Mesothelial cell of epicardium (in vitro differentiated cells): ENCODE measurements at regions not wholly inside any gene's neighbourhood (a gene's known extent, or its start where the extent isn't known, plus 50 kb on each side); places are given as distances from the start of the nearest gene placed in this dataset.

Experiments used
- DNase-seq, 2 experiments: peaks; one replicate each; pipeline ENCODE4 v3.0.0; 2021; ENCODE audit warnings: low spot score in 2 of 2; ENCODE audit not compliant: unreplicated experiment in 2 of 2
- H3K27ac Mint-ChIP-seq: 2 replicates; pipeline ENCODE4 v1.8.0; 2021; ENCODE audit warnings: mixed read lengths
- H3K27me3 Mint-ChIP-seq: 2 replicates; pipeline ENCODE4 v1.8.0; 2021; ENCODE audit warnings: low read depth, mixed read lengths
- H3K36me3 Mint-ChIP-seq: 2 replicates; pipeline ENCODE4 v1.8.0; 2021; ENCODE audit warnings: mixed read lengths
- H3K4me1 Mint-ChIP-seq: 2 replicates; pipeline ENCODE4 v1.8.0; 2021; ENCODE audit warnings: mixed read lengths
- H3K4me3 Mint-ChIP-seq: 2 replicates; pipeline ENCODE4 v1.8.0; 2021; ENCODE audit warnings: mild to moderate bottlenecking, moderate library complexity, mixed read lengths
- H3K9me3 Mint-ChIP-seq: 2 replicates; pipeline ENCODE4 v1.8.0; 2021; ENCODE audit warnings: mixed read lengths
- TF ChIP-seq, protein P1 (sequence below): fragments of 200-600 bp; sonication (generic); IDR thresholded peaks from one replicate; pipeline ENCODE4 v1.5.0; 2021; ENCODE audit warnings: antibody characterized with exemption; ENCODE audit not compliant: unreplicated experiment

DNA sequence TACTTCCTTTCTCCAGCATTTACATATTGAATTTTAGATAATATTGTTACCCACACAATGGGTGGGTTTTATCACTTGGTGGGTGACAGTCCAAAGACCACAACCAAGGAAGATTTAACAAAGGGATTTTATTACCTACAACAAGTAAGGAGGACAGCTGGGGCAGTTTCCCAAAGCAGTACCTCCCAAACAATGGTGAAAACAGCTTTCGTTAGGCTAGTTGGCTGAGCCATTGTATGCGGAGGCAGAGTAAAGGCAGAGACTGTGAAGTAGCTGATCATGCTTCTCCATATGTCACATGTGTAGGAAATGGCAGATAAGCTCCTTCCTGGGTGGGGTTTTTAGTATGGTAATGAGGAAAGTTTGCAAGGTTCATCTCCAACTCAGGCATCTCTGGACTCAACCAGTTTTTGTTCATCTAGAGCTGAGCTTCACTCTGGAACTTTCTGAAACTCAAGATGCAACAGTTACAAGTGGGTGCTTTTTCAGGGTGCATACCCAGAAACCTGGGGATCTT, 104.3 kb upstream of the PSMD7 start:
- Mint-ChIP-seq H3K36me3 (no peaks in the 10 kb centered on the region), H3K4me1 (no peaks in the 10 kb centered on the region), H3K27ac (no peak overlapping the region), H3K27me3 (peaks cover 16% of the 10 kb centered on the region), H3K9me3 (peaks cover 16% of the 10 kb centered on the region), H3K4me3 (no peak overlapping the region)
- TF ChIP-seq, protein P1, sequence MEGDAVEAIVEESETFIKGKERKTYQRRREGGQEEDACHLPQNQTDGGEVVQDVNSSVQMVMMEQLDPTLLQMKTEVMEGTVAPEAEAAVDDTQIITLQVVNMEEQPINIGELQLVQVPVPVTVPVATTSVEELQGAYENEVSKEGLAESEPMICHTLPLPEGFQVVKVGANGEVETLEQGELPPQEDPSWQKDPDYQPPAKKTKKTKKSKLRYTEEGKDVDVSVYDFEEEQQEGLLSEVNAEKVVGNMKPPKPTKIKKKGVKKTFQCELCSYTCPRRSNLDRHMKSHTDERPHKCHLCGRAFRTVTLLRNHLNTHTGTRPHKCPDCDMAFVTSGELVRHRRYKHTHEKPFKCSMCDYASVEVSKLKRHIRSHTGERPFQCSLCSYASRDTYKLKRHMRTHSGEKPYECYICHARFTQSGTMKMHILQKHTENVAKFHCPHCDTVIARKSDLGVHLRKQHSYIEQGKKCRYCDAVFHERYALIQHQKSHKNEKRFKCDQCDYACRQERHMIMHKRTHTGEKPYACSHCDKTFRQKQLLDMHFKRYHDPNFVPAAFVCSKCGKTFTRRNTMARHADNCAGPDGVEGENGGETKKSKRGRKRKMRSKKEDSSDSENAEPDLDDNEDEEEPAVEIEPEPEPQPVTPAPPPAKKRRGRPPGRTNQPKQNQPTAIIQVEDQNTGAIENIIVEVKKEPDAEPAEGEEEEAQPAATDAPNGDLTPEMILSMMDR: no peak
- no peak for DNase-seq

DNA sequence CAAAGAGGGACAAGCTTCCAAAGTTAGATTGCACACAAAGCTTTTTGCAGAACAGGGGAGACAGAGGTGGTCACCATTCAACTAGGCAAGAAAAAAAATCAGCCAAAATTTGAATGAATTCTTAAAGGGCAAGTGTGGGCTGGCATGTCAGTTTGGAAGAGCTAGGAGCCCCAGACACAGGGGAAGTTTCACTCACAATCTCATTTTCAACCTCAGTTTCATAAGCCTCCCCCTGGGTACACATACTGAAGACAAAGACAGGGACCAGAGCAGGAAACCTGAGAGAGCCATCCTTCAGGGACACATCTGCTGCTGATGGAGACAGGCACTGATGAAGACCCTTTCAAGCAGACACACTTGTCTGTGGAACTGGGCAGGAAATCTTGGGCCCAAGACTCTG, 106.3 kb upstream of the PSMD7 start:
- Mint-ChIP-seq H3K36me3 (no peaks in the 10 kb centered on the region), H3K4me3 (no peak overlapping the region), H3K27ac (no peak overlapping the region), H3K27me3 (peaks cover 11% of the 10 kb centered on the region), H3K9me3 (peaks cover 16% of the 10 kb centered on the region), H3K4me1 (peaks cover 4% of the 10 kb centered on the region)
- TF ChIP-seq, protein P1: no peak
- no peak for DNase-seq

DNA sequence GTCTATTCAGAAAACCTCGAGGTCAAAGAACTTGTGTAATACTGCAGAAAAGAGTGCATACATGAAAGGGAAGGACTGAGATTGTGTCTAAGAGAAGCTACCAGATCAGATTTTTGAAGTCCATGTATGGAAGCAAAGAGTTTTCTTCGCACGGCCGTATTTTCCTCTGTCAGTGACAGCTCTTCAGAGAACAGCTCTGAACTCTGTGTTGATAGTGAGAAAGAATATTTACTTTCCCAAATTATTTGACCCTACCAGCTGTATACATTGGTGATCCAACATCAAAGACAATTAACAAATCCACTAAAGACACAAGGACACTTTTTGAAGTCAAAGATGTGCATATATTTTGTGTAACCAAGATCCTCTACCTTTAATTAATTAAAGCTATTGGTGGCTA, 107.8 kb upstream of the PSMD7 start:
- H3K9me3 Mint-ChIP-seq: peaks cover 16% of the 10 kb centered on the region
- no peaks in the 10 kb centered on the region for H3K36me3 Mint-ChIP-seq
- H3K4me3 Mint-ChIP-seq: no peak overlapping the region
- peaks cover 10% of the 10 kb centered on the region for H3K27me3 Mint-ChIP-seq
- no peak for DNase-seq
- no peak overlapping the region for H3K27ac Mint-ChIP-seq
- TF ChIP-seq, protein P1: no peak
- H3K4me1 Mint-ChIP-seq: peaks cover 4% of the 10 kb centered on the region

DNA sequence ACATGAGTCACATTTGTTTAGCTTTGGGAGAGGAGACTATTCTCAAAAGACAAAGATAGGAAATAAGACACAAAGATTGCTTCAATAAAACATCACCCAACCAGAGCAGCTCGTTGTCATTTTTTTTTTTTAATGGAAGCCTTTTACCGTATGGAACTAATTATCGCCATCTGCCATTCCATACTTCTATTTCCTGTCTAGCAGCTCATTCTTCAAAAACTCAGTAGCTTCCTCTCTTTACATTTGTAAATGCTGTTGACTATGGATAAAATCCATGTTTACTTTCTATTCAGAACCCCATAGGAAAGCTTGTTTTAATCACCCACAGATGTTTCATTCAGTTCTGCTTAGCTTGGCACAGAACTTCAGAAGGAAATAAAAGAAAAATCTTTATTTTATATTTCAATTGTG, 110.0 kb upstream of the PSMD7 start:
- no peak for DNase-seq
- H3K27ac Mint-ChIP-seq: peak overlapping the region; percentile 39

DNA sequence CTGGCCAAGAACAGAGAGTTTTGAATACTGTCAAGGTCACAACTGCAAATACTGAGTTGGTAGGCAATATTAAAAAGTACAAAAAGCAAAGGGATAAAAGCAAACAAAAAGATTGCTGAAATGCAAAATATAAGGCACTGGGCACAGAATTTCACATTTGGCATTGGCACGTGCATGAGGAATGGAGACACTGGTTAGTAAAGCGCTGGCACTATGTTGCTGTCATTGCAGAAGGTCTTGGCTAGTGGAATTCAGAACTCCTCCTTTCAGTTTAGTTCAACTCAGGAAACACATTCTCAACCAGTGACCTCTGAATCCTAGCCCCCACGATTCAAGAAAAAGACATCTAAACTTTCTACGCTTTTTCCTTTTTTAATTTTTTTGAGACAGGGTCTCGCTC, 111.8 kb upstream of the PSMD7 start:
- H3K4me3 Mint-ChIP-seq: no peak overlapping the region
- no peak overlapping the region for H3K27ac Mint-ChIP-seq
- peaks cover 5% of the 10 kb centered on the region for H3K27me3 Mint-ChIP-seq
- no peak for DNase-seq
- H3K36me3 Mint-ChIP-seq: no peaks in the 10 kb centered on the region
- H3K9me3 Mint-ChIP-seq: peaks cover 31% of the 10 kb centered on the region
- TF ChIP-seq, protein P1: no peak
- H3K4me1 Mint-ChIP-seq: peaks cover 4% of the 10 kb centered on the region

More for the DNA sequence above, 110.0 kb upstream of the PSMD7 start:
- H3K36me3 Mint-ChIP-seq: no peaks in the 10 kb centered on the region
- TF ChIP-seq, protein P1: no peak
- peaks cover 4% of the 10 kb centered on the region for H3K4me1 Mint-ChIP-seq
- peaks cover 25% of the 10 kb centered on the region for H3K9me3 Mint-ChIP-seq
- H3K4me3 Mint-ChIP-seq: no peak overlapping the region
- H3K27me3 Mint-ChIP-seq: peaks cover 5% of the 10 kb centered on the region
